ENCODE measurements at regions not wholly inside any gene's neighbourhood (a gene's known extent, or its start where the extent isn't known, plus 50 kb on each side); places are given as distances from the start of the nearest gene placed in this dataset.
"Not testable (repeated sequence)": the region's sequence is repeated elsewhere in the genome, so short reads cannot be mapped to it uniquely, and the experiment has no call there.

DNA sequence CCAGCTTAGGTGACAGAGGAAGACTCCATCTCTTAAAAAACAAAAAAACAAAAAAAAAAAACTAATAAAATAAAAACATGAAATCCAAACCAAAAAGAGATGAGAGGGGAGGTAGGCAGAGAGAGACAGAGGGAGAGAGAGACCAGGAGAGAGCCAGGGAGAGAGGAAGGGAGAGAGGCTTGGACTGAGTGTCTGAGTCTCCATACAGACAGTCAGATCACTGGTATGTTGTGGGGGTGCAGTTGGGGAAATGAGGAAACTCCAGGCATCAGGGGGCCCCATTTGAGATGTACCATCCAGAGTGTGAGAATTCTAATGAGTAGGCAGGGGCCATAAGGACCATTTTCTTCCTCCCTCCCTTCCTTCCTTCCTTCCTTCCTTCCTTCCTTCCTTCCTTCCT, 53.1 kb upstream of the SEPTIN5 start:
- DNase-seq (ENCODE audit: low read depth), result no peak

DNA sequence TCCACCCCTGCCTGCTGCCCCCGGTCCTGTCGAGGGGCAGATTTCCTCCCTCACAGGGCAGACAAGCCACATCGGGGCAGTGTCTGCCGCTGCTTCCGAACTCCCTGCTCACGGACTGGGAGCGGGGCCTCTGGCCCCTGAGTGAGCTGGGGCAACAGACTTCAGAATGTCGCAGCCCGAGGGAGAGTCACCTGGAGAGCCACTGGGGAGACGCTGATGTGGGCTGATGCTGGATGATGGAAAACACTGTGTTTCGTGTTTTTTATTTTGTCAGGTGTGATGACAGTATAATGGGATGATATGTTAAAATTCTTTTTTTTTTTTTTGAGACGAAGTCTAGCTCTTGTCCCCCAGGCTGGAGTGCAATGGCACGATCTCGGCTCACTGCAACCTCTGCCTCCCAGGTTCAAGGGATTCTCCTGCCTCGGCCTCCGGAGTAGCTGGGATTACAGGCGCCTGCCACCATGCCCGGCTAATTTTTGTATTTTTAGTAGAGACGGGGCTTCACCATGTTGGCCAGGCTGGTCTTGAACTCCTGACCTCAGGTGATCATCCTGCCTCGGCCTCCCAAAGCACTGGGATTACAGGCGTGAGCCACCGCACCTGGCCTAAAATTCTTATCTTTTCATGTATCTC, 52.1 kb upstream of the SEPTIN5 start:
- not testable (repeated sequence) for DNase-seq (ENCODE audit: low read depth)

DNA sequence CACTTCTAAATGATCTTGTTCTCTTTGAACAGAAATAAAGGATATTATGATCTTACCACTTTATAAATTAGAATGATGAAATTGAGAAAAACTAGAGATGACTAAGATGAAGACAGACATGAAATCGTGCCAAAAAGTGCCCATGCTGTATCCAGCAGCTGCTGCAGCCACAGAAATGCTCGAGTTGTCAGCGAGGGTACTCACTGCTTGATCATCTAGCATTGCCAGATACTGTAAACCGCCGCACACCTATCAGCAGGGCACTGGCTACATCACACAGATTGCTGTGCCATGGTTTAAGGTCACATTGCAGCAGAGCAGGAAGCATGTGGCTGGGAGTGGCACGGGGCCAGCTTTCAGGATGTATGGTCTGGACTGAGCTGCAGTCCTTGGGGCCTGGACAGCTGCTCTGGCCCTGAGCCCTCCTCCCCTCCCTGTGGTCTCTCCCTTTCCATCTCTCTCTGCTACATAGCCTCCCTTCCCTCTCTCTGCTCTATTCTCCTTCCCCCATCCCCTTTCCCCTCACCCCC, 51.0 kb upstream of the SEPTIN5 start:
- peak; percentile 77 for DNase-seq (ENCODE audit: low read depth)

DNA sequence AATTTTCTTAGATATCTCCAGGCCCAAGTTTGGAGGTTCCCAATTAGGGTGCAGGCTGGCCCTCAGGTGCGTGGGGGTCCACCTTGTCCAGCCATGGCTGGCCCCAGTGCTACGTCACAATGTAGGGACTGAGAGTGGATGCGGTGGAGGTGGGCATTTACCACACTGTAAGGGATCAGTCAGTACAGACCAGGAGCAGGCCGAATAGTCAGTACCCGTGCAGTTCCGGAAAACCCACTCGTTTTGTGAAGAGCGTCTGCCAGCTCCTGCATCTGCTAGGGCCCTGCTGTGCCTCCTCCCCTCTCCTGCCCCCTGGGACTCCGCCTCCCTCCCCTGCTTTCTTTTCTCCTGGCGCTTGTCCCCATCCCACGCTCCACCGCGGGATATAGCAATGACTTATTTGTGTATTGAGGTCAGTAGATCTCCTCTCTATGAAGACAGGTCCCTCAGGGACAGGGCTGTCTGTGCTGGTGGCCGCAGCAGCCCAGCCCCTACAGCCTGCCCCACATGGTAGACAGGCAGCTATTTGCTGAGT, 50.4 kb upstream of the SEPTIN5 start:
- DNase-seq (ENCODE audit: low read depth), result peak; percentile 52

DNA sequence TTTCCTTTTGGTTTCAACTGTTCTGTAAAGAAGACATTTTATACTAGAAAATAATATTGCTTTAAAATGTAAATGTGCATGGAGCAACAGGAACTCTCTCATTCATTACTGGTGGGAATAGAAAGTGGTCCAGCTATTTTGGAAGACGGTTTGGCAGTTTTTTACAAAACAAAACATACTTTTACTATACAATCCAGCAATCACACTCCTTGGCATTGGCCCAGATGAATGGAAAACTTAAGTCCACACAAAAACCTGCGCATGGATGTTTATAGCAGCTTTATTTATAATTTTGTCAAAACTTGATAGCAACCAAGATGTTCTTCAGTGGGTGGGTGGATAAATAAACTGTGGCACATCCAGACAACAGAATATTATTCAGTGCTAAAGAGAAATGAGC, 49.9 kb upstream of the SEPTIN5 start:
- DNase-seq (ENCODE audit: low read depth), result no peak
